Testis (tissue), 2 donors: ENCODE measurements at regions not wholly inside any gene's neighbourhood (a gene's known extent, or its start where the extent isn't known, plus 50 kb on each side); places are given as distances from the start of the nearest gene placed in this dataset.

Experiments
- DNase-seq: peaks from one replicate; pipeline ENCODE4 v3.0.0-alpha.2; 2019
- H3K27ac ChIP-seq, 2 donors: fragments of 200-600 bp; sonication (generic); one replicate each; pipeline ENCODE4 v1.5.1; 2019
- H3K27me3 ChIP-seq: fragments of 200-600 bp; sonication (generic); one replicate; pipeline ENCODE4 v1.5.1; 2019
- H3K36me3 ChIP-seq: fragments of 200-600 bp; sonication (generic); one replicate; pipeline ENCODE4 v1.5.1; 2017; ENCODE audit warnings: low read depth; ENCODE audit errors: missing control alignments
- H3K4me1 ChIP-seq: fragments of 200-600 bp; sonication (generic); one replicate; pipeline ENCODE4 v1.5.1; 2019
- H3K4me3 ChIP-seq, 2 donors: fragments of 200-600 bp; sonication (generic); one replicate each; pipeline ENCODE4 v1.5.1; 2017 to 2019
- H3K9me3 ChIP-seq: fragments of 200-600 bp; sonication (generic); one replicate; pipeline ENCODE4 v1.5.1; 2017
- CTCF ChIP-seq, 3 experiments: fragments of 450-650 bp in 2 of 3; fragments of 200-600 bp in 1 of 3; sonication (generic) in 1 of 3; IDR thresholded peaks; one replicate each; pipeline ENCODE4 v1.5.1; 2016 to 2019; ENCODE audit warnings: antibody characterized with exemption in 3 of 3, mild to moderate bottlenecking in 2 of 3, moderate library complexity in 1 of 3
- POLR2A ChIP-seq: fragments of 450-650 bp; IDR thresholded peaks from one replicate; pipeline ENCODE4 v1.6.1; 2017; ENCODE audit warnings: antibody characterized with exemption, mild to moderate bottlenecking, moderate library complexity
- WGBS, 2 donors: methylation state at CpG; one replicate each; pipeline ENCODE4 v1.1.5; 2018; 5-methylcytosine and 5-hydroxymethylcytosine counted together
- intact Hi-C: fragments of 100-400 bp; cut with DNase I; formaldehyde crosslinking; loops from one replicate; pipeline ENCODE4 v1.15.1; 2023; ENCODE audit warnings: low total_unique reads

DNA sequence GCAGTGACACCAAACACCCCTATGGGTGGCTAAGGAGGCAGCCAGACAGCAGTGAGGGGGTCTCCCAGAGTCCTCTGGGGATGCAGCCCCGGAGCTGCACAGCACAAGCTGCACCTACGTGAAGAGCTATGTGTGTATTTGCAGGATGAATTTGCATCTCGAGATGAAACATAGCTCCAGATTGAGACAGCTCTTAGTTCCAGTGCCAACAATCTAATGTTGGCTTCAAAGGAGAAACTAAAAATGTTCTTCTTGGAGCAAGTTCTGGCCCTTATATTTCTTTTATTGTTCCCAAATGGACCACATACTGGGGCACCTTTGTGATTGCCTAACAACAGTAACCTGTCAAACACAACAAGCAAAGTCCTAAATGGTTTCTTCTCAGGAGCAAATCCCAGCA, 233.9 kb downstream of the SLC4A3 start:
- WGBS, 2 donors = 87 to 93% methylated on average over 3 of the region's 3 CpGs
- TF ChIP-seq POLR2A (no peak), CTCF (IDR thresholded peaks at IDR 0.05) (no peak)
- DNase-seq = no peak
- H3K9me3 ChIP-seq = no peaks in the 10 kb centered on the region
- H3K27me3 ChIP-seq = no peaks in the 10 kb centered on the region
- intact Hi-C loops = no loop called here
- no peak overlapping the region for H3K4me3 ChIP-seq
- no peak overlapping the region for H3K27ac ChIP-seq
- no peaks in the 10 kb centered on the region for H3K4me1 ChIP-seq
- H3K36me3 ChIP-seq = no peaks in the 10 kb centered on the region

DNA sequence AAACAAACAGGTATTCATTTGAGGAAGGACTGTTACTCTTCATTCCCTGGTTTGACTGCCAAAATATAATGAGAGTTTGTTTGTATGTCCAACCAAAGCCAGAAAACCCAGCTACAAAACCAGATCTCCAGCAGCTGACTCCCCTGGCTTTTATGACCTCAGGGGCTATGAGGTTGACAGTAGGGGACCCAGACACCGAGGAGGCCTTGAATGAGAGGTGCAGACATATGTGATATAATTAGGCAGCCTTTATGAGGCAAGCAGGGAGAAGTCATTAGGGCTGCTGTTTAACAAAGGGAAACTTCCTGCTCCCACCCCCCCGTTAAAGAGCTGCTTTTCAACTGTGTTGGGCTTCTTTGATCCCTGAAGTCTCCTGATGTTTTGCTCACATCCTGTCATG, 236.7 kb downstream of the SLC4A3 start:
- Histone ChIP-seq H3K27ac (no peak overlapping the region), H3K27me3 (no peaks in the 10 kb centered on the region), H3K4me1 (no peaks in the 10 kb centered on the region), H3K4me3 (no peak overlapping the region), H3K9me3 (no peaks in the 10 kb centered on the region), H3K36me3 (no peaks in the 10 kb centered on the region)
- intact Hi-C loops = no loop called here
- DNase-seq = no peak
- 33 to 74% methylated on average over 2 of the region's 2 CpGs for WGBS, 2 donors
- TF ChIP-seq POLR2A (no peak), CTCF (IDR thresholded peaks at IDR 0.05) (no peak)

DNA sequence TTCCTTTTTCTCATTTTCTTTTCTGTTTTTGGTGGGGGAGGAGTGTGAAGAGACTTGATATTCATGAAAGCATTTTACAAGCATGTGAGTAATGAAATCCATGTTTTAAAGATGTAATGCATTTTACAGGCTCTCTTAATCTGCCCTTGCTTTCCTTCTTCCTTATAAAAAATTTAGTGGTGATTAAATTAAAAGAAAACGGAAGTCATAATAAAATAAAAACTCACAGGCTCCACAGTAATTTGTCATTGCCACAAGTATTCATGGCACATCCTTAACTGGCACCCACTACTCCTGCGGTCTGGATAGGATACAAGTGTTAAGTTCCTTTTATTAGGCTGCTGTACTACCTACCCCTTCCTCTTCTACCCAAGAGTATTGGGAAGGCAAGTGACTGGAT, 241.2 kb downstream of the SLC4A3 start:
- H3K9me3 ChIP-seq = no peaks in the 10 kb centered on the region
- no peak for TF ChIP-seq POLR2A
- TF ChIP-seq CTCF (IDR thresholded peaks at IDR 0.05) = no peak
- no peak for DNase-seq
- WGBS, 2 donors = 85 to 90% methylated on average over 2 of the region's 2 CpGs
- no peak overlapping the region for H3K27ac ChIP-seq
- no peaks in the 10 kb centered on the region for H3K27me3 ChIP-seq
- H3K4me1 ChIP-seq = no peaks in the 10 kb centered on the region
- no peaks in the 10 kb centered on the region for H3K36me3 ChIP-seq
- intact Hi-C loops = no loop called here
- no peak overlapping the region for H3K4me3 ChIP-seq

- WGBS, 2 donors = 53 to 56% methylated on average over 3 of the region's 3 CpGs
- TF ChIP-seq CTCF (IDR thresholded peaks at IDR 0.05) = no peak
- TF ChIP-seq POLR2A = no peak
- no peak overlapping the region for H3K27ac ChIP-seq
- H3K4me1 ChIP-seq = no peaks in the 10 kb centered on the region
- no peaks in the 10 kb centered on the region for H3K9me3 ChIP-seq
- H3K36me3 ChIP-seq = no peaks in the 10 kb centered on the region
- no peak for DNase-seq
- H3K4me3 ChIP-seq = no peak overlapping the region
- intact Hi-C loops = no loop called here
- H3K27me3 ChIP-seq = no peaks in the 10 kb centered on the region
Measured at GRCh38 chr2:219870041-219870440, 242.6 kb downstream of the SLC4A3 start.

DNA sequence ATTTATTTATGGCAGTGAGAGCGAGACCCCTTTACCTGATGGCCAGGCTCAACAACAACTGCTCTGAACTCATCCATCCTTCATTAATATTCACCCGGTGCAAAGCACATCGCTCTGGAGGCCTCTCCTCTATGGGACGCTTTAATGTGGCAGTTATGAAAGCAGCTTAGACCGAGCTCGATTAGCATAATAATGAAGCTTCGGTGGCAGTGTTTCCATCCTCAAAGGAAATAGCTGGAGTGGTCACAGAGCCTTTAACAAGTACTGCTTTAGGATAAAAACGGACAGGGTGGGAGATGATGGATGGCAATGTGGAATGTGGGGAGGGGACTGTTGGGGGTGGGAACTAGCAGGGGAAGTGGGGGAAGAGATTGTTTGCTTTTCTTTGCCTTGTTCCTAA, 243.9 kb downstream of the SLC4A3 start:
- intact Hi-C loops = no loop called here
- no peak for DNase-seq

More for the DNA sequence above, 243.9 kb downstream of the SLC4A3 start:
- no peak overlapping the region for H3K27ac ChIP-seq
- 80 to 82% methylated on average over 8 of the region's 8 CpGs for WGBS, 2 donors
- H3K27me3 ChIP-seq = no peaks in the 10 kb centered on the region
- no peaks in the 10 kb centered on the region for H3K9me3 ChIP-seq
- TF ChIP-seq CTCF (IDR thresholded peaks at IDR 0.05) (no peak), POLR2A (no peak)
- no peaks in the 10 kb centered on the region for H3K4me1 ChIP-seq
- H3K4me3 ChIP-seq = no peak overlapping the region
- H3K36me3 ChIP-seq = no peaks in the 10 kb centered on the region
